ENCODE measurements at regions not wholly inside any gene's neighbourhood (a gene's known extent, or its start where the extent isn't known, plus 50 kb on each side); places are given as distances from the start of the nearest gene placed in this dataset.
"Not testable (repeated sequence)": the region's sequence is repeated elsewhere in the genome, so short reads cannot be mapped to it uniquely, and the experiment has no call there.

DNA sequence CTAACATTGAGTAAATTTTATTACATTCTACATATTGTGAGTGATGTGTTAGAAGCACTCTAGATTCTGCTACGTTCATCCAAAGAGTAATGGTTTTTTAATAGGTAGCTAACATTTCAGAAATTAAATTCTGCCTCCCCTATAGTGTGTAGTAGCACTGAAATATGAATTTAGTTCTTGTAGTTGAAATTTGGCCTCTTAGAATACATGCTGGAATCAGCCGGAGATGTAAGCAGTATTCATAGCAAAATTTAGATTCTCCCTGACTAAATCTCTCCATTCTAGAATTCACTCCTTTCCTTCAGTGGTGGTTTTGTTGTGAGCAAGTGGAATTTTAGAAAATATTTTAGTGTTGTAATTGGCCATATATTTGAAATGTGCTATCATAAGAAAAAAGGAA is 799.9 kb upstream of the CDH10 start:
- Mint-ChIP-seq H3K27me3 (ENCODE audit: insufficient read depth) (peaks cover 2% of the 10 kb centered on the region; the same call in 1 of the 2 replicates), H3K4me1 (ENCODE audit: low read depth) (no peaks in the 10 kb centered on the region), H3K9me3 (peaks cover 19% of the 10 kb centered on the region), H3K27ac (no peak overlapping the region), H3K4me3 (no peak overlapping the region), H3K36me3 (ENCODE audit: low read depth) (no peaks in the 10 kb centered on the region)
- DNase-seq: no peak
- no peak for TF ChIP-seq CTCF (IDR thresholded peaks at IDR 0.05)

DNA sequence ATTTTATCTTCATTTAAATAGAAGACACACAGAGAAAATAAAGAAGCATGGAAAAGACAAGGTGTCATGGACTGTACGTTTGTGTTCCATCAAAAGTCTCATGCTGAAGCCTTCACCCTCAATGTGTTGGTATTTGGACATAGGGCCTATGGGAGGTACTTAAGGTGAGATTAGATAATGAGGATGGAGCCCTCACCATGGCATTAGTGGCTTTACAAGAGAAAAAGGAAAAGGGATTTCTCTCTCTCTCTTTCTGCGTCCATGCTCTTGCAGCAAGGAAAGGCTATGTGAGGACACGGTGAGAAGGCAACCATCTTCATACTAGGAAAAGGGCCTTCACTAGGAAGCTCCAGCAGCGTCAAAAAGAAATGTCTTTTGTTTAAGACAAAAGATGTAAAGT is 797.0 kb upstream of the CDH10 start:
- Mint-ChIP-seq H3K27me3 (ENCODE audit: insufficient read depth) (no peaks in the 10 kb centered on the region), H3K4me3 (no peak overlapping the region), H3K4me1 (ENCODE audit: low read depth) (no peaks in the 10 kb centered on the region), H3K36me3 (ENCODE audit: low read depth) (no peaks in the 10 kb centered on the region), H3K9me3 (peaks cover 28% of the 10 kb centered on the region), H3K27ac (no peak overlapping the region)
- no peak for DNase-seq
- no peak for TF ChIP-seq CTCF (IDR thresholded peaks at IDR 0.05)

DNA sequence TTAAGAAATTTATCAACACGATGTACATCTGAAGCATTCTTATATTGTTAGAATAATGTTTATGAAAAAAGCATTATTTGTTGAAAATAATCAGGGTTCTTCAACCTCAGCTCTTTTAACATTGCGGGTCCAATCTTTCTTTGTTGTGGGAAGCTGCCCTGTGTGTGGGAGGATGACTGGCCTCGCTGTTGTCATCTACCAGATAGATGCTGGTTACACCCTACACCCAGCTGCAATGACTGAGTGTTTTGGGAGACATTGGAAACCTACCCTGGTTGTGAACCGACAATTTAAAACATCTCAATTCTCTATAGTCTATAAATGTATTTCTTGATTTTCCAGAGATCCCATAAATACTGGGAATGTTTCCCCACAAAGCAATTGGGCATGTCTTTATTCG is 794.2 kb upstream of the CDH10 start:
- TF ChIP-seq CTCF (IDR thresholded peaks at IDR 0.05): no peak
- H3K27ac Mint-ChIP-seq: no peak overlapping the region
- H3K27me3 Mint-ChIP-seq (ENCODE audit: insufficient read depth): no peaks in the 10 kb centered on the region
- DNase-seq: no peak
- H3K4me3 Mint-ChIP-seq: no peak overlapping the region
- peaks cover 36% of the 10 kb centered on the region for H3K9me3 Mint-ChIP-seq
- H3K4me1 Mint-ChIP-seq (ENCODE audit: low read depth): no peaks in the 10 kb centered on the region
- no peaks in the 10 kb centered on the region for H3K36me3 Mint-ChIP-seq (ENCODE audit: low read depth)

DNA sequence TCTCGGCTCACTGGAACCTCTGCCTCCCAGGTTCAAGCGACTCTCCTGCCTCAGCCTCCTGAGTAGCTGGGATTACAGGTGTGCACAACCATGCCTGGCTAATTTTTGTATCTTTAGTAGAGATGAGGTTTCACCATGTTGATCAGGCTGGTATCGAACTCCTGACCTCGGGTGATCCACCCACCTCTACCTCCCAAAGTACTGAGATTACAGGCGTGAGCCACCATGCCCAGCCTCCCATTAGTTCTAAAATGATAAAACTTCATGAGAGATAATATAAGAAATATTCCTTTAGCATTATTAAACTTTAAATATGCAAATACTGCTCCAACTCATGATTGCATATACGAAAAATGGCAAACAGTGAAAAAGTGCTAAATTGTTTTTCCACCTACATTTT is 793.6 kb upstream of the CDH10 start:
- peaks cover 37% of the 10 kb centered on the region for H3K9me3 Mint-ChIP-seq
- H3K4me3 Mint-ChIP-seq; H3K36me3 Mint-ChIP-seq (ENCODE audit: low read depth); H3K27me3 Mint-ChIP-seq (ENCODE audit: insufficient read depth); H3K27ac Mint-ChIP-seq; DNase-seq; H3K4me1 Mint-ChIP-seq (ENCODE audit: low read depth): not testable (repeated sequence)

DNA sequence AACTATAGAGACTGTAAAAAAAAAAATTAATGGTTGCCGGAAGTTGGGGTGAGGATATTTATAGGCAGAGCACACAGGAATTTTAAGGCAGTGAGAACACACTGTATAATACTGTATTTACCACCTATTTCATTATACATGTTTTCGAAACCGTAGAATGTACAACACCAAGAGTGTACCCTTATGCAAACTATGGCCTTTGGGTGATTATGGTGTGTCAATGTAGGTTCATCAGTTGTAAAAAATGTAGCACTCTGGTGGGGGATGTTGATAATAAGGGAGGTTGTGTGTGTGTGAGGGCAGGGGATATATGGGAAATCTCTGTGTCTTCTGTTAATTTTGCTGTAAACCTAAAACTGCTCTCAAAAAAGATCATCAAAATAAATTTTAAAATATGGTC is 791.7 kb upstream of the CDH10 start:
- H3K27ac Mint-ChIP-seq: no peak overlapping the region

DNA sequence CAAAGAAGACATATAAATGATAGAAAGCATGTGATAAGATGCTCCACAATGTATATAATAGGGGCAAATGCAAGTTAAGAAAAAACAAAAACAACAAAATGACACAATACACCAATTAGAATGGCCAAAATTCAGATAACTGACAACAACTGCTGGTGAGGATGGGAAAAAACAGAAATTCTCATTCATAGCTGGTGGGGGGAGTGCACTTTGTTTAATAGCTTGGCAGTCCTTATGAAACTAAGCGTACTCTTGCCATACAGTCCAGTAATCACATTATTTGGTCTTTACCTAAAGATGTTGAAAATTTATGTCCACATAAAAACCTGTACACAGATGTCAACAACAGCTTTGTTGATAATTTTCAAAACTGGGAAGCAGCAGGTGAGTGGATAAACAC is 791.1 kb upstream of the CDH10 start:
- no peaks in the 10 kb centered on the region for H3K4me1 Mint-ChIP-seq (ENCODE audit: low read depth)
- no peak for TF ChIP-seq CTCF (IDR thresholded peaks at IDR 0.05)
- no peak overlapping the region for H3K4me3 Mint-ChIP-seq
- no peaks in the 10 kb centered on the region for H3K27me3 Mint-ChIP-seq (ENCODE audit: insufficient read depth)
- DNase-seq: no peak
- no peaks in the 10 kb centered on the region for H3K36me3 Mint-ChIP-seq (ENCODE audit: low read depth)
- H3K9me3 Mint-ChIP-seq: peaks cover 33% of the 10 kb centered on the region
- H3K27ac Mint-ChIP-seq: no peak overlapping the region

More for the DNA sequence above, 791.7 kb upstream of the CDH10 start:
- no peak overlapping the region for H3K4me3 Mint-ChIP-seq
- H3K9me3 Mint-ChIP-seq: peaks cover 33% of the 10 kb centered on the region
- DNase-seq: no peak
- no peaks in the 10 kb centered on the region for H3K4me1 Mint-ChIP-seq (ENCODE audit: low read depth)
- H3K27me3 Mint-ChIP-seq (ENCODE audit: insufficient read depth): no peaks in the 10 kb centered on the region
- no peaks in the 10 kb centered on the region for H3K36me3 Mint-ChIP-seq (ENCODE audit: low read depth)
- no peak for TF ChIP-seq CTCF (IDR thresholded peaks at IDR 0.05)
